Superior temporal gyrus (tissue), 1 donor: ENCODE measurements at regions not wholly inside any gene's neighbourhood (a gene's known extent, or its start where the extent isn't known, plus 50 kb on each side); places are given as distances from the start of the nearest gene placed in this dataset.
"Not testable (repeated sequence)": the region's sequence is repeated elsewhere in the genome, so short reads cannot be mapped to it uniquely, and the experiment has no call there.

Experiments
- DNase-seq: peaks from one replicate; pipeline ENCODE4 v3.0.0-alpha.2; 2016; ENCODE audit errors: extremely low spot score

DNA sequence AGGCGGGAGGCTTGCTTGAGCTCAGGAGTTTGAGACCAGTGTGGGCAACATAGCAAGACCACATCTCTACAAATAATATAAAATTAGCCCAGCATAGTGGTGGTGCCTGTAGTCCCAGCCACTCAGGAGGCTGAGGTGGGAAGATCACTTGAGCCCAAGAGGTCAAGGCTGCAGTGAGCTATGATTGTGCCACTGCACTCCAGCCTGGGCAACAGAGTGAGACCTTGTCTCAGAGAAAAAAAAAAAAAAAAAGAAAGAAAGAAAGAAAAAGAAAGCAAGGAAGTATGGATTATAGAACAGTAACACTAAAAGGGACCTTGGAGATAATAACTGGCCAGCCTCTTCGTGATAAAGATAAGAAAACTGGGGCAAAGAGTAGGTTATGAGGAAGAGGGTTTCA is 130.4 kb downstream of the PLCE1 start:
- DNase-seq = not testable (repeated sequence)

- not testable (repeated sequence) for DNase-seq
Measured at GRCh38 chr10:94125268-94125667, 131.5 kb downstream of the PLCE1 start.

DNA sequence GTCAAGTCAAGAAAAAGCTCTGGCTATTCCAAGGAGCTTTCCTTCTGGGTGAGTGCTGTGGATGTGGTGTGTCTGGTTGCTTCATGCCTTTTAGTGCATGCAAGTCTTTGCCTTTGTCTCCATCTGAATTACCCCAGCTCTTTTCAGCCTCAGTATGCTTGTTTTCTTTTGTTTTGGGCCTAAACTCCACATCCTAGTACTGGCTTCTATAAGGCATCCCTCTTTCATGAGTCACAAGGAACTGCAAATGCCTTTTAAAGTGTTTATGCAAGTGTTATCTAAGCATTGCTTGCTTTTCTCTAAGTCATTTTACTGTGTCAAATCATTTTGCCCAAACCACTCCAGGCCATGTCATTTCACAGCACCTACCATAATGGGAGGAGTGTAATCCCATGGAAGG is 132.1 kb downstream of the PLCE1 start:
- DNase-seq = no peak

DNA sequence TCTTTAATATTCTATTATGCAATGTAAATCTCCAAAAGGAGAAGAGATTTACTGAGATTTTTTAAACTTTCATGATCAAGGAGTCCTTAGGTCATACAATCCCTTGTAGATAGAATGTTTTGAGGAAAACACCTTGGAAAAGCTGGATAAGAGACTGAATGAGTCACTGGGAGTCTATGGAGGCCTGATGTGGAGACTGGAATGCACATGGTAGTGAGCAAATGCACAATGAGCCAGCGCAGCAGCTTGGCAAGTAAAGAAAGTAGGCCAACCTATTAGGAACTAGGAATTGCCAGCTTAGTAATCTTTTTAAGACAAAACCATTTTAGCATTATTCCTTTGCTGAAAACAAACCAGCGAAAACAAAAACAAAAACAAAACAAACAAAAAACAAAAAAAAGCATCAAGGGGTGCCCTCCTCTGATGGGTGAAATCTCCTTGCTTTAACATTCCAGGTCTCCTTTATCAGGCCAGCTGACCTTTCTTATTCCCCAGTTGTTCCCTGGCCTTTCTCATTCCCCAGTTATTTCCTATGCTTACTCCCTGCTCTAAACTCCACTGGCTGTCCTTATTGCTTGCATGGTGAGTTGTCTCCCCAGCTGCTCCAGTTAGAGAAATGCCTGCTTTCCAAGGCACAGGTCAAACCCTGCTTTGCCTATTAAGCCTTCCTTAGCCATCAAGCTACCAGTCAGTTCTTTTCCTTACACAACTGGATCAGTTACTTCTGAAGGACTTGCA is 135.8 kb downstream of the PLCE1 start:
- no peak for DNase-seq

GRCh38 chr10:94131885-94132284 is 138.2 kb downstream of the PLCE1 start:
- no peak for DNase-seq

DNA sequence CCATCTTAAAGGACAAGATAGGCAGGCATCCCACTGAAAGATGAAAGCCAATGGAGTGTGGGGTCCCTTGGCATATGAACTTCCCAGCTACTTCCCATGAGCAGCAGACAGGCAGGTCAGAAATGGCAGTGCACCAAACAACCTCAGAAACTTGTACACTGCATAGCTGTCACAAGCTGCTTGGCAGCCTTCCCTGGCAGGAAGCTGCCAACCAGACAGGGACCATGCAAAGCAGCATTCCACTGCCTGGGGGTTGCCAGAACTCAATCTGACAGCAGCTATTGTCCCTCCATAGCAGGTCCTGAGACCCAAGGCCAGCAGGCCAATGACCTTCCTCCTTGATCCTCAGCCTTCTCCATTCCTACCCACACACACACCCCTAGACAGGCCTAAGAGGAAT is 139.5 kb downstream of the PLCE1 start:
- DNase-seq = no peak

DNA sequence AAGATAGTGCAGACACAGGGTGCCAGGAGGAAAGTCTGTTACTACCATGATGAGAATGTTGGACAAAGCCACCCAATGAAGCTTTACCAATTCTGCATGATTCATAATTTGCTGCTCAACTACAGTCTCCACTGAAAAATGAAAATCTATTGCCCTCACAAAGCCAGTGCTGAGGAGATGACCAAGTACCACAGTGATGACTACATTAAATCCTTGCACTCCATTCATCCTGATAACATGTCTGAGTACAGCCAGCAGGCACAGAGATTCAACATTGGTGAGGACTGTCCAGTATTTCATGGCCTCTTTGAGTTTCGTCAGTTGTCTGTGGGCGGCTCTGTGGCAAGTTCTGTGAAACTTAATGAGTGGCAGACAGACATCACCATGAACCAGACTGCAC is 144.0 kb downstream of the PLCE1 start:
- DNase-seq = no peak

- DNase-seq = no peak
Measured at GRCh38 chr10:94138391-94138790, 144.7 kb downstream of the PLCE1 start.

DNA sequence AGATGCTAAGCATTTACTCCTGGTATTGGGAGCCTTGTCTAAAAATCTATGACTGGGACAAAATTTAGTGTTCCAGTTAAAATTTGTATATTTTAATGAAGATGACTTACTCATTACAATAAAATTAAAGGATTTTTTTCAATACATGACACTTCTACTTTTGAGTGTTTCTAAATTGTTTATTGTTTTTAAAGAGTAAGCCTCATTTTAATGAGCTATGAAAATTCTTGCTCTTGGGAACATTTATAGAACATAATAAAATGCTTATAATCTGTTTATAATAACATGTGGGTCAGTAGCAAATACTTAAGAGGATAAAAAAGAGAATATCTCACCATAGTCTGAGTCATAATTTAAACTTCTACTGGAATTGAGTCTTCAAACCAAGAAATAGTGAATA is 149.5 kb downstream of the PLCE1 start:
- DNase-seq = no peak

DNA sequence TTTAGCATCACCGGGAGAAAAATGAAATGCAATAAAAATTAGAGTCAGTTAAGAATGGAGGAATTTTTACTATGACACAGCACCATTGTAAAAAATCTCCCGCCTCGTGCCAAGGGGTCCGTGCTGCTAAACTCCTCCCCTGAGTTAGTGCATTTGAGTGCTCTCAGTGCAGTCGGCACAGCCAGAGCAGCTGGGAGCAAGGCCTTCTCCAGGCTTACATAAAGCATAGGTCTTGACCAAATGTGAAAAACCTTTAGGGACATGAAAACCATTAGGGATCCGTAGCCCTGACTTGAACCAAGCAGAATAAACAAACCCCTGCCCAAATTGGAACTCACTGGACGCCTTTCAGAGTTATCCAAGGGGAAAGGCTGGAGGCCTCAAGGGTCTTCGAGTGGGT is 152.6 kb downstream of the PLCE1 start:
- no peak for DNase-seq

DNA sequence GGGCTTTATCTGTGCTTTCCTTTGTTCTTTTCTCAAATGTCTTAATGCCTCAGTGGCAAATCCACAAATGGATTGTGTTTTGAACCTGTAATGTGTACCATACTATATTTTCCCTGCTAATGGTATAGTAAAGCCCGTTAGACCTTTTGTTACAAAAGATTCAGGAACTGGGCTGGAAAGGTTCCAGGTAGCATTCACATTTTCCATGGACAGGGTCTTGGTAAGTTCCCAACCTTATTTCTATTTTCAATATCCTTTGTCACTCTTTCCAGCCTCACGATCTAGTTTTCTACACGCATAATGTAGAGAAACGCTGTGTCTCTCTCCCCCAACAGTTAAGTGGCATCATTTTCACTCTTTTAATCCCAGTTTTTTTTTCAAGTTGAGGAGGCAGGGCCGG is 153.0 kb downstream of the PLCE1 start:
- DNase-seq = no peak

GRCh38 chr10:94149702-94150101 is 156.0 kb downstream of the PLCE1 start:
- DNase-seq = no peak

- DNase-seq = no peak
Measured at GRCh38 chr10:94150541-94151184, 156.9 kb downstream of the PLCE1 start.

- no peak for DNase-seq
Measured at GRCh38 chr10:94155722-94156271, 162.1 kb downstream of the PLCE1 start.

DNA sequence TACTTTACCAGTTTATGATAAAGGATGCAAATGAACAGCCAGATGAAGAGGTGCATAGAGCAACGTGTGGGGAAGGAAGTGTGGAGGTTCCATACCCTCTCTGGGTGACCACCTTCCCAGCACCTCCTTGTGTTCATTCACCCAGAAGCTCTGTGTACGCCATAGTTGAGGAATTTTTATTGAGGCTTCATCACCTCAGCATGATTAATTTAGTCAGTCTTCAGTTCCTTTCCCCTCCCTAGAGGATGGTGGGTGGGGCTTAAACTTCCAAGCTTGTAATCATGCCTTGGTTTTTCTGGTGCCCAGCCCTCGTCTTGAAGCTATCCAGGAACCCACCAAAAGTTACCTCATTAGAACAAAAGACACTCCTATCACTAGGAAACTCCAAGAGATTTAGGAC is 162.7 kb downstream of the PLCE1 start:
- DNase-seq = no peak

GRCh38 chr10:94165158-94165611 is 171.5 kb downstream of the PLCE1 start:
- DNase-seq = not testable (repeated sequence)

GRCh38 chr10:94172332-94172731 is 178.6 kb downstream of the PLCE1 start:
- DNase-seq = no peak

- DNase-seq = no peak
Measured at GRCh38 chr10:94173594-94173993, 179.9 kb downstream of the PLCE1 start.

- peak; percentile 20 for DNase-seq
Measured at GRCh38 chr10:94174838-94175237, 181.1 kb downstream of the PLCE1 start.

- DNase-seq = no peak
Measured at GRCh38 chr10:94178475-94179253, 184.1 kb downstream of the NOC3L start.

DNA sequence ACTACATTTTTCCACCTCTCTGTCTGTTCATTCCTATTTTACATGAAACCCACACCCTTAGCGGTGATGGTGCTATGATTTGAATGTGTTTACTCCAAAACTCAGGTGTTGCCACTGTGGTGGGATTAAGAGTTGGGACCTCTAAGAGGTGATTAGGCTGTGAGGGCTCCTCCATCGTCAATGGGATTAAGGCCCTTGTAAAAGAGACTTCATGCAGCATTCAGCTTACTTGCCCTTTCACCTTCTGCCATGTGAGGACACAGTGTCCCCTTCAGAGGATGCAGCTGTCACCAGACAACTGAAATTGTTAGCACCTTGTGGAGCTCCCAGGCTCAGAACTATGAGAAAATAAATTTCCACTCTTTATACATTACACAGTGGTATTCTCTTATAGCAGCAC is 182.2 kb downstream of the NOC3L start:
- no peak for DNase-seq

- DNase-seq = no peak
Measured at GRCh38 chr10:94183666-94184264, 179.0 kb downstream of the NOC3L start.
